HG03135 (cell line): ENCODE measurements at regions not wholly inside any gene's neighbourhood (a gene's known extent, or its start where the extent isn't known, plus 50 kb on each side); places are given as distances from the start of the nearest gene placed in this dataset.

Experiments
- ATAC-seq: cut with Tn5 transposase; IDR thresholded peaks from one replicate; pipeline ENCODE4 v1.9.1; 2021; ENCODE audit warnings: mild to moderate bottlenecking, moderate library complexity; ENCODE audit not compliant: unreplicated experiment

- no peak for ATAC-seq
Observed at GRCh38 chr22:48644997-48645396, 1182.7 kb downstream of the BRD1 start.

GRCh38 chr22:48644108-48644507, 1183.6 kb downstream of the BRD1 start:
- no peak for ATAC-seq

GRCh38 chr22:48643066-48643731, 1184.5 kb downstream of the BRD1 start:
- no peak for ATAC-seq

GRCh38 chr22:48642550-48642949, 1185.1 kb downstream of the BRD1 start:
- no peak for ATAC-seq

- ATAC-seq, result no peak
Observed at GRCh38 chr22:48641906-48642475, 1185.7 kb downstream of the BRD1 start.

GRCh38 chr22:48640890-48641841, 1186.5 kb downstream of the BRD1 start:
- no peak for ATAC-seq

- ATAC-seq, result no peak
Observed at GRCh38 chr22:48639896-48640748, 1187.6 kb downstream of the BRD1 start.

- ATAC-seq, result no peak
Observed at GRCh38 chr22:48639021-48639795, 1188.5 kb downstream of the BRD1 start.

GRCh38 chr22:48637231-48637630, 1190.4 kb downstream of the BRD1 start:
- no peak for ATAC-seq

GRCh38 chr22:48636746-48637145, 1190.9 kb downstream of the BRD1 start:
- ATAC-seq, result no peak

- ATAC-seq, result no peak
Observed at GRCh38 chr22:48635816-48636215, 1191.9 kb downstream of the BRD1 start.

GRCh38 chr22:48635031-48635430, 1192.6 kb downstream of the BRD1 start:
- ATAC-seq, result no peak

- no peak for ATAC-seq
Observed at GRCh38 chr22:48633996-48634836, 1193.5 kb downstream of the BRD1 start.

- ATAC-seq, result no peak
Observed at GRCh38 chr22:48632646-48633246, 1194.9 kb downstream of the BRD1 start.

- no peak for ATAC-seq
Observed at GRCh38 chr22:48631288-48631863, 1196.3 kb downstream of the BRD1 start.

- no peak for ATAC-seq
Observed at GRCh38 chr22:48630848-48631247, 1196.8 kb downstream of the BRD1 start.

GRCh38 chr22:48630433-48630754, 1197.3 kb downstream of the BRD1 start:
- no peak for ATAC-seq

GRCh38 chr22:48629631-48630432, 1197.8 kb downstream of the BRD1 start:
- no peak for ATAC-seq
